Osteoblast (primary cell): ENCODE measurements at regions not wholly inside any gene's neighbourhood (a gene's known extent, or its start where the extent isn't known, plus 50 kb on each side); places are given as distances from the start of the nearest gene placed in this dataset.

Experiments used
- DNase-seq: peaks from one replicate; pipeline ENCODE4 v3.0.0; 2011; ENCODE audit warnings: low spot score, mixed read lengths; ENCODE audit not compliant: insufficient read length; ENCODE audit errors: missing footprints
- H2AFZ ChIP-seq: 2 replicates; pipeline ENCODE4 v1.6.0; 2011; ENCODE audit warnings: mild to moderate bottlenecking, low read length
- H3K27ac ChIP-seq: 2 replicates; pipeline ENCODE4 v1.5.1; 2011; ENCODE audit warnings: mild to moderate bottlenecking, low read depth, low read length, moderate library complexity
- H3K27me3 ChIP-seq: 2 replicates; pipeline ENCODE4 v1.6.0; 2012; ENCODE audit warnings: mild to moderate bottlenecking, control low read depth, inconsistent platforms, low read length, moderate library complexity; ENCODE audit not compliant: insufficient read depth
- H3K36me3 ChIP-seq: 2 replicates; pipeline ENCODE4 v1.5.1; 2011; ENCODE audit warnings: mild to moderate bottlenecking, low read length, control low read depth, moderate library complexity; ENCODE audit not compliant: insufficient read depth
- H3K4me1 ChIP-seq: 2 replicates; pipeline ENCODE4 v1.5.1; 2011; ENCODE audit warnings: mild to moderate bottlenecking, low read length, control low read depth, moderate library complexity; ENCODE audit not compliant: insufficient read depth
- H3K4me2 ChIP-seq: 2 replicates; pipeline ENCODE4 v1.6.0; 2011; ENCODE audit warnings: mild to moderate bottlenecking, low read length; ENCODE audit not compliant: insufficient read depth
- H3K4me3 ChIP-seq: fragments of 200-600 bp; sonication (generic); 3 replicates; pipeline ENCODE4 v1.5.1; 2012; ENCODE audit warnings: mild to moderate bottlenecking, low read length, inconsistent platforms; ENCODE audit not compliant: insufficient read depth
- H3K79me2 ChIP-seq: 2 replicates; pipeline ENCODE4 v1.6.0; 2012; ENCODE audit warnings: mild to moderate bottlenecking, low read length, control low read depth, inconsistent platforms; ENCODE audit not compliant: insufficient read depth
- H3K9me3 ChIP-seq: 2 replicates; pipeline ENCODE4 v1.5.1; 2011; ENCODE audit warnings: low read depth, low read length, control low read depth
- H4K20me1 ChIP-seq: 2 replicates; pipeline ENCODE4 v1.6.0; 2012; ENCODE audit warnings: mild to moderate bottlenecking, low read length, control low read depth; ENCODE audit not compliant: insufficient read depth
- CTCF ChIP-seq: IDR thresholded peaks from 2 replicates; pipeline ENCODE4 v1.5.1; 2011; ENCODE audit warnings: mild to moderate bottlenecking, low read depth, low read length, moderate library complexity; ENCODE audit errors: extremely low read depth

GRCh38 chr9:1722404-1722803 is 292.7 kb upstream of the SMARCA2 start:
- no peak overlapping the region for H2AFZ ChIP-seq
- H3K27me3 ChIP-seq: no peaks in the 10 kb centered on the region
- H3K36me3 ChIP-seq: no peaks in the 10 kb centered on the region
- TF ChIP-seq CTCF: no peak
- H3K27ac ChIP-seq: no peak overlapping the region
- no peak overlapping the region for H3K4me2 ChIP-seq
- no peaks in the 10 kb centered on the region for H3K9me3 ChIP-seq
- H4K20me1 ChIP-seq: no peaks in the 10 kb centered on the region
- DNase-seq: no peak
- no peak overlapping the region for H3K4me3 ChIP-seq
- H3K4me1 ChIP-seq: no peaks in the 10 kb centered on the region
- no peaks in the 10 kb centered on the region for H3K79me2 ChIP-seq

GRCh38 chr9:1723522-1724015 is 291.6 kb upstream of the SMARCA2 start:
- Histone ChIP-seq H3K27ac (no peak overlapping the region), H3K36me3 (no peaks in the 10 kb centered on the region), H3K79me2 (no peaks in the 10 kb centered on the region), H3K27me3 (no peaks in the 10 kb centered on the region), H4K20me1 (no peaks in the 10 kb centered on the region), H3K9me3 (no peaks in the 10 kb centered on the region), H3K4me2 (no peak overlapping the region), H2AFZ (no peak overlapping the region), H3K4me1 (no peaks in the 10 kb centered on the region), H3K4me3 (no peak overlapping the region)
- no peak for DNase-seq
- no peak for TF ChIP-seq CTCF

- peak; percentile 17 for DNase-seq
- H3K36me3 ChIP-seq: no peaks in the 10 kb centered on the region
- H3K27ac ChIP-seq: no peak overlapping the region
- no peak for TF ChIP-seq CTCF
- no peak overlapping the region for H3K4me3 ChIP-seq
- H3K79me2 ChIP-seq: no peaks in the 10 kb centered on the region
- no peak overlapping the region for H2AFZ ChIP-seq
- H3K9me3 ChIP-seq: no peaks in the 10 kb centered on the region
- H4K20me1 ChIP-seq: no peaks in the 10 kb centered on the region
- H3K4me1 ChIP-seq: no peaks in the 10 kb centered on the region
- no peaks in the 10 kb centered on the region for H3K27me3 ChIP-seq
- no peak overlapping the region for H3K4me2 ChIP-seq
Observed at GRCh38 chr9:1726993-1727759, 288.0 kb upstream of the SMARCA2 start.

GRCh38 chr9:1729631-1730030 is 285.5 kb upstream of the SMARCA2 start:
- no peak for DNase-seq

More at GRCh38 chr9:1729631-1730030, 285.5 kb upstream of the SMARCA2 start:
- no peak for TF ChIP-seq CTCF
- Histone ChIP-seq H3K36me3 (no peaks in the 10 kb centered on the region), H3K9me3 (no peaks in the 10 kb centered on the region), H3K4me1 (no peaks in the 10 kb centered on the region), H3K4me2 (no peak overlapping the region), H2AFZ (no peak overlapping the region), H3K79me2 (no peaks in the 10 kb centered on the region), H4K20me1 (no peaks in the 10 kb centered on the region), H3K4me3 (no peak overlapping the region), H3K27ac (no peak overlapping the region), H3K27me3 (no peaks in the 10 kb centered on the region)
